Heart right ventricle (tissue), 16 donors: ENCODE measurements at regions not wholly inside any gene's neighbourhood (a gene's known extent, or its start where the extent isn't known, plus 50 kb on each side); places are given as distances from the start of the nearest gene placed in this dataset.

Experiments
- ATAC-seq, 8 donors: fragments of 200-7000 bp; cut with Tn5 transposase; one replicate each; pipeline ENCODE4 v1.9.1; 2020; ENCODE audit warnings: mild to moderate bottlenecking in 8 of 8, moderate library complexity in 8 of 8, moderate number of reproducible peaks in 1 of 8
- DNase-seq, 2 donors: peaks; one replicate each; pipeline ENCODE4 v3.0.0-alpha.2; 2020
- H3K27ac ChIP-seq, 10 donors: fragments of 200-600 bp; sonication (generic) in 2 of 10; one replicate each; pipeline versions ENCODE4 v1.5.0 to v1.8.0; 2020 to 2022; ENCODE audit warnings: mild to moderate bottlenecking in 3 of 10
- H3K27me3 ChIP-seq, 7 donors: fragments of 200-600 bp; one replicate each; pipeline ENCODE4 v1.8.0; 2021 to 2022; ENCODE audit warnings: mild to moderate bottlenecking in 2 of 7
- H3K36me3 ChIP-seq, 9 donors: fragments of 200-600 bp; sonication (generic) in 1 of 9; one replicate each; pipeline versions ENCODE4 v1.5.0 to v1.8.0; 2020 to 2022; ENCODE audit warnings: mild to moderate bottlenecking in 2 of 9
- H3K4me1 ChIP-seq, 9 donors: fragments of 200-600 bp; sonication (generic) in 1 of 9; one replicate each; pipeline versions ENCODE4 v1.5.0 to v1.8.0; 2020 to 2022; ENCODE audit warnings: mild to moderate bottlenecking in 4 of 9
- H3K4me3 ChIP-seq, 10 donors: fragments of 200-600 bp; sonication (generic) in 2 of 10; one replicate each; pipeline versions ENCODE4 v1.5.0 to v1.8.0; 2020 to 2022; ENCODE audit warnings: mild to moderate bottlenecking in 7 of 10, moderate library complexity in 2 of 10
- H3K9me3 ChIP-seq, 11 donors: fragments of 200-600 bp in 10 of 11; sonication (generic) in 2 of 11; one replicate each; pipeline versions ENCODE4 v1.5.0 to v1.8.0; 2013 to 2022; ENCODE audit warnings: mild to moderate bottlenecking in 2 of 11, control low read depth in 1 of 11, moderate library complexity in 1 of 11
- CTCF ChIP-seq, 9 donors: fragments of 200-600 bp; sonication (generic) in 2 of 9; IDR thresholded peaks; one replicate each; pipeline versions ENCODE4 v1.5.0 to v1.8.0; 2021 to 2022; ENCODE audit warnings: antibody characterized with exemption in 9 of 9, mild to moderate bottlenecking in 5 of 9, moderate library complexity in 1 of 9
- WGBS, 2 donors: extraction: QIAGEN DNeasy Blood & Tissue Kit; methylation state at CpG; one replicate each; pipeline ENCODE4 v1.1.7; 2013; ENCODE audit warnings: inconsistent platforms in 1 of 2; 5-methylcytosine and 5-hydroxymethylcytosine counted together
- intact Hi-C, 10 donors: fragments of 100-400 bp; cut with DNase I; formaldehyde crosslinking; loops; one replicate each; pipeline versions ENCODE4 v1.11.1 to v1.14.2; 2022
- donor health status: Arrhythmogenic right ventricular cardiomyopathy.
- donor health status: ischemic (EF 13 %, LVEDD 7.1; RV severe dilation, severe dysfunction).
- donor health status: healthy with polysubstance abuse.
- donor health status: DM: no; HTN: yes; CAD: no.
- donor health status: DM: no; HTN: no; CAD: no.
- donor health status: ischemic (EF 25% LVEDD 6.9; RV normal size, moderate dysfunction).
- donor health status: ischemic (EF 25% LVEDD 5.7; RV mildly dilated, moderate dysfunction).
- donor health status: healthy.
- donor health status: DM: yes; HTN: yes; CAD: no.
- donor health status: Ischemic cardiomyopathy.
- donor health status: ischemic (EF 35%, LVEDD 5.7; RV mildly dilated, moderate dysfunction).
- donor health status: nonischemic (EF 11% LVEDD 7.7; RV severe dilation, severe dysfunction).
- donor health status: DM: yes; HTN: yes; CAD: no.
- donor health status: PGD.
- donor health status: ischemic (EF 29% LVEDD 5.4; RV normal size, mild dysfunction).
- donor health status: nonischemic (EF 23%, LVEDD 6.1; RV moderate dilation, normal function).

- DNase-seq = no peak
- Histone ChIP-seq H3K27ac (no peak overlapping the region), H3K9me3 (peaks cover 0 to 11% (median 0%) of the 10 kb centered on the region in 11 donors), H3K4me1 (peaks cover 0 to 16% (median 0%) of the 10 kb centered on the region in 9 donors), H3K36me3 (no peaks in the 10 kb centered on the region), H3K4me3 (no peak overlapping the region), H3K27me3 (peaks cover 0 to 6% (median 0%) of the 10 kb centered on the region in 7 donors)
- ATAC-seq = no peak
- intact Hi-C loops = no loop called here
- 77 to 85% methylated on average over 5 of the region's 5 CpGs for WGBS, 2 donors
- no peak for TF ChIP-seq CTCF (IDR thresholded peaks at IDR 0.05)
These were observed 556.7 kb downstream of the TYW1 start for GRCh38 chr7:67553378-67553777.

GRCh38 chr7:67554986-67555385, 558.4 kb downstream of the TYW1 start:
- WGBS, 2 donors = 81 to 82% methylated on average over 6 of the region's 6 CpGs
- peaks cover 0 to 1% (median 0%) of the 10 kb centered on the region in 11 donors for H3K9me3 ChIP-seq

GRCh38 chr7:67564959-67565358, 568.3 kb downstream of the TYW1 start:
- no peak overlapping the region for H3K27ac ChIP-seq

More at GRCh38 chr7:67554986-67555385, 558.4 kb downstream of the TYW1 start:
- intact Hi-C loops = no loop called here
- H3K4me3 ChIP-seq = no peak overlapping the region
- H3K27me3 ChIP-seq = peaks cover 0 to 6% (median 0%) of the 10 kb centered on the region in 7 donors
- peaks cover 0 to 16% (median 0%) of the 10 kb centered on the region in 9 donors for H3K4me1 ChIP-seq
- H3K36me3 ChIP-seq = no peaks in the 10 kb centered on the region
- H3K27ac ChIP-seq = no peak overlapping the region
- DNase-seq (no peak), ATAC-seq (no peak)
- TF ChIP-seq CTCF (IDR thresholded peaks at IDR 0.05) = no peak

GRCh38 chr7:67566101-67566500, 569.5 kb downstream of the TYW1 start:
- DNase-seq (no peak), ATAC-seq (no peak)
- intact Hi-C loops = no loop called here
- H3K4me1 ChIP-seq = no peaks in the 10 kb centered on the region
- H3K4me3 ChIP-seq = no peak overlapping the region
- H3K27me3 ChIP-seq = peaks cover 0 to 10% (median 0%) of the 10 kb centered on the region in 7 donors
- peaks cover 0 to 4% (median 0%) of the 10 kb centered on the region in 11 donors for H3K9me3 ChIP-seq
- no peaks in the 10 kb centered on the region for H3K36me3 ChIP-seq
- WGBS, 2 donors = 53 to 63% methylated on average over 4 of the region's 4 CpGs
- TF ChIP-seq CTCF (IDR thresholded peaks at IDR 0.05) = no peak
- H3K27ac ChIP-seq = no peak overlapping the region

More at GRCh38 chr7:67564959-67565358, 568.3 kb downstream of the TYW1 start:
- intact Hi-C loops = no loop called here
- Histone ChIP-seq H3K36me3 (no peaks in the 10 kb centered on the region), H3K4me3 (no peak overlapping the region), H3K9me3 (no peaks in the 10 kb centered on the region), H3K4me1 (no peaks in the 10 kb centered on the region), H3K27me3 (peaks cover 0 to 14% (median 0%) of the 10 kb centered on the region in 7 donors)
- no peak for TF ChIP-seq CTCF (IDR thresholded peaks at IDR 0.05)
- ATAC-seq = no peak
- 60 to 62% methylated on average over 4 of the region's 4 CpGs for WGBS, 2 donors
- no peak for DNase-seq
